ENCODE measurements at regions not wholly inside any gene's neighbourhood (a gene's known extent, or its start where the extent isn't known, plus 50 kb on each side); places are given as distances from the start of the nearest gene placed in this dataset.
"Not testable (repeated sequence)": the region's sequence is repeated elsewhere in the genome, so short reads cannot be mapped to it uniquely, and the experiment has no call there.

GRCh38 chr7:149559711-149560110 is 62.1 kb upstream of the ZNF746 start:
- no peak for DNase-seq
- no peak overlapping the region for H3K4me3 ChIP-seq
- peaks cover 0 to 70% (median 35%) of the 10 kb centered on the region in 6 donors for H3K36me3 ChIP-seq
- intact Hi-C loops (cut with DNase I; ENCODE audit: low total_unique reads) = no loop called here
- peaks cover 0 to 11% (median 6%) of the 10 kb centered on the region in 8 donors for H3K9me3 ChIP-seq
- H3K27ac ChIP-seq = no peak overlapping the region
- WGBS, 5 donors = 66 to 86% (median 80%) methylated on average over 4 of the region's 4 CpGs
- H3K4me1 ChIP-seq = peaks cover 0 to 15% (median 0%) of the 10 kb centered on the region in 6 donors
- TF ChIP-seq POLR2A (IDR thresholded peaks at IDR 0.05) (no peak), POLR2AphosphoS5 (IDR thresholded peaks at IDR 0.05) (no peak), CTCF (IDR thresholded peaks at IDR 0.05 in 8 of 11, conservative IDR thresholded peaks at IDR 0.05 in 3 of 11) (no peak)
- no peaks in the 10 kb centered on the region for H3K27me3 ChIP-seq (replicated peaks in 1 of 7)

GRCh38 chr7:149558149-149558861 is 60.7 kb upstream of the ZNF746 start:
- TF ChIP-seq CTCF (IDR thresholded peaks at IDR 0.05 in 8 of 11, conservative IDR thresholded peaks at IDR 0.05 in 3 of 11) (no peak), POLR2AphosphoS5 (IDR thresholded peaks at IDR 0.05) (no peak), POLR2A (IDR thresholded peaks at IDR 0.05) (no peak)
- no peak for DNase-seq
- WGBS, 5 donors = 94 to 99% (median 98%) methylated on average over 6 of the region's 6 CpGs

GRCh38 chr7:149556525-149556924 is 58.9 kb upstream of the ZNF746 start:
- peaks cover 0 to 15% (median 0%) of the 10 kb centered on the region in 6 donors for H3K4me1 ChIP-seq
- intact Hi-C loops (cut with DNase I; ENCODE audit: low total_unique reads); H3K4me3 ChIP-seq; H3K27ac ChIP-seq; H3K9me3 ChIP-seq; DNase-seq; H3K27me3 ChIP-seq (replicated peaks in 1 of 7): not testable (repeated sequence)
- H3K36me3 ChIP-seq = peaks cover 0 to 91% (median 46%) of the 10 kb centered on the region in 6 donors
- WGBS, 5 donors = 95 to 98% (median 97%) methylated on average over 4 of the region's 4 CpGs

More at GRCh38 chr7:149558149-149558861, 60.7 kb upstream of the ZNF746 start:
- Histone ChIP-seq H3K36me3 (peaks cover 0 to 80% (median 35%) of the 10 kb centered on the region in 6 donors), H3K9me3 (no peaks in the 10 kb centered on the region), H3K4me1 (peaks cover 0 to 15% (median 0%) of the 10 kb centered on the region in 6 donors), H3K4me3 (no peak overlapping the region), H3K27me3 (replicated peaks in 1 of 7) (no peaks in the 10 kb centered on the region), H3K27ac (no peak overlapping the region)
- intact Hi-C loops (cut with DNase I; ENCODE audit: low total_unique reads) = no loop called here

- 90 to 95% (median 91%) methylated on average over 18 to 30 of the region's 31 CpGs; no CpG with 5 or more reads in 2 of the 5 donors for WGBS, 5 donors
- peaks cover 5 to 91% (median 60%) of the 10 kb centered on the region in 6 donors for H3K36me3 ChIP-seq
- H3K27ac ChIP-seq; H3K27me3 ChIP-seq (replicated peaks in 1 of 7); H3K4me3 ChIP-seq; H3K9me3 ChIP-seq; H3K4me1 ChIP-seq; DNase-seq; intact Hi-C loops (cut with DNase I; ENCODE audit: low total_unique reads): not testable (repeated sequence)
Observed at GRCh38 chr7:149554821-149555220, 57.2 kb upstream of the ZNF746 start.

- H3K27me3 ChIP-seq (replicated peaks in 1 of 7); H3K4me1 ChIP-seq; DNase-seq; H3K4me3 ChIP-seq; H3K9me3 ChIP-seq; H3K27ac ChIP-seq; intact Hi-C loops (cut with DNase I; ENCODE audit: low total_unique reads): not testable (repeated sequence)
- WGBS, 5 donors = 96 to 99% (median 97%) methylated on average over 15 to 27 of the region's 27 CpGs
- H3K36me3 ChIP-seq = peaks cover 5 to 95% (median 66%) of the 10 kb centered on the region in 6 donors
Observed at GRCh38 chr7:149553991-149554390, 56.4 kb upstream of the ZNF746 start.

Measured in spleen (tissue), 11 donors.